ENCODE measurements at regions not wholly inside any gene's neighbourhood (a gene's known extent, or its start where the extent isn't known, plus 50 kb on each side); places are given as distances from the start of the nearest gene placed in this dataset.

GRCh38 chr4:175129797-175130196, 211.6 kb downstream of the ADAM29 start:
- no peak for TF ChIP-seq POLR2A (IDR thresholded peaks at IDR 0.05)
- TF ChIP-seq, protein P1, sequence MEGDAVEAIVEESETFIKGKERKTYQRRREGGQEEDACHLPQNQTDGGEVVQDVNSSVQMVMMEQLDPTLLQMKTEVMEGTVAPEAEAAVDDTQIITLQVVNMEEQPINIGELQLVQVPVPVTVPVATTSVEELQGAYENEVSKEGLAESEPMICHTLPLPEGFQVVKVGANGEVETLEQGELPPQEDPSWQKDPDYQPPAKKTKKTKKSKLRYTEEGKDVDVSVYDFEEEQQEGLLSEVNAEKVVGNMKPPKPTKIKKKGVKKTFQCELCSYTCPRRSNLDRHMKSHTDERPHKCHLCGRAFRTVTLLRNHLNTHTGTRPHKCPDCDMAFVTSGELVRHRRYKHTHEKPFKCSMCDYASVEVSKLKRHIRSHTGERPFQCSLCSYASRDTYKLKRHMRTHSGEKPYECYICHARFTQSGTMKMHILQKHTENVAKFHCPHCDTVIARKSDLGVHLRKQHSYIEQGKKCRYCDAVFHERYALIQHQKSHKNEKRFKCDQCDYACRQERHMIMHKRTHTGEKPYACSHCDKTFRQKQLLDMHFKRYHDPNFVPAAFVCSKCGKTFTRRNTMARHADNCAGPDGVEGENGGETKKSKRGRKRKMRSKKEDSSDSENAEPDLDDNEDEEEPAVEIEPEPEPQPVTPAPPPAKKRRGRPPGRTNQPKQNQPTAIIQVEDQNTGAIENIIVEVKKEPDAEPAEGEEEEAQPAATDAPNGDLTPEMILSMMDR (IDR thresholded peaks at IDR 0.05): no peak
